ENCODE measurements at regions not wholly inside any gene's neighbourhood (a gene's known extent, or its start where the extent isn't known, plus 50 kb on each side); places are given as distances from the start of the nearest gene placed in this dataset.

DNA sequence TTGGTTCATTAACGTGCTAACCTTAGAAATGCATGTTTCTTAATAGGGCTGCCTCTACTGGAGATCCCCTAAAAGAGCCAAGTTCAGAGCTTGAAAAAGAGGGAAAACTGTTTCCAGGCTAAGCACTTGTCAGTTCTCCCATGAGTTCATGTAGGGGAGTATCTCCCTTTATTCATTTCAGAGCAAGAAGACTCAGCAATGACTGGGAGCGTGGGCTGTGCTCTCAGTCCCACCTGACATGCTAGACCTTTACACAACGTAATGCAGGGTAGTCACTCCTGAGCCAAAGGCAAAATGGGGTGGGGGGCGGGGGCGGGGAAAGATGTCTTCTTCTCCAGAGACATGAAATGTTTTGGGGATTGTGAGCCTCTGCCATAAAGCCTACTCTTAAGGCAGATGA, 420.1 kb upstream of the MCTP2 start:
- Histone ChIP-seq H3K27me3 (no peaks in the 10 kb centered on the region), H3K4me3 (no peak overlapping the region), H3K36me3 (no peaks in the 10 kb centered on the region), H3K9me3 (no peaks in the 10 kb centered on the region), H3K27ac (no peak overlapping the region), H3K4me1 (no peaks in the 10 kb centered on the region)
- TF ChIP-seq, protein P1, sequence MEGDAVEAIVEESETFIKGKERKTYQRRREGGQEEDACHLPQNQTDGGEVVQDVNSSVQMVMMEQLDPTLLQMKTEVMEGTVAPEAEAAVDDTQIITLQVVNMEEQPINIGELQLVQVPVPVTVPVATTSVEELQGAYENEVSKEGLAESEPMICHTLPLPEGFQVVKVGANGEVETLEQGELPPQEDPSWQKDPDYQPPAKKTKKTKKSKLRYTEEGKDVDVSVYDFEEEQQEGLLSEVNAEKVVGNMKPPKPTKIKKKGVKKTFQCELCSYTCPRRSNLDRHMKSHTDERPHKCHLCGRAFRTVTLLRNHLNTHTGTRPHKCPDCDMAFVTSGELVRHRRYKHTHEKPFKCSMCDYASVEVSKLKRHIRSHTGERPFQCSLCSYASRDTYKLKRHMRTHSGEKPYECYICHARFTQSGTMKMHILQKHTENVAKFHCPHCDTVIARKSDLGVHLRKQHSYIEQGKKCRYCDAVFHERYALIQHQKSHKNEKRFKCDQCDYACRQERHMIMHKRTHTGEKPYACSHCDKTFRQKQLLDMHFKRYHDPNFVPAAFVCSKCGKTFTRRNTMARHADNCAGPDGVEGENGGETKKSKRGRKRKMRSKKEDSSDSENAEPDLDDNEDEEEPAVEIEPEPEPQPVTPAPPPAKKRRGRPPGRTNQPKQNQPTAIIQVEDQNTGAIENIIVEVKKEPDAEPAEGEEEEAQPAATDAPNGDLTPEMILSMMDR (IDR thresholded peaks at IDR 0.05) = no peak
- TF ChIP-seq POLR2A (IDR thresholded peaks at IDR 0.05) = no peak
- TF ChIP-seq POLR2AphosphoS5 (IDR thresholded peaks at IDR 0.05) = no peak
- no peak for TF ChIP-seq EP300 (IDR thresholded peaks at IDR 0.05; ENCODE audit: low read depth)
- in situ Hi-C loops (cut with MboI; ENCODE audit: low pct_ligation_motif_present in 1 of 4, low pct_unique_long_range_greater_than_20kb in 1 of 4, low sequenced_read_pairs in 3 of 4) (no loop called here), intact Hi-C loops (cut with DNase I; ENCODE audit: low total_unique reads) (no loop called here)
- WGBS, 2 donors (ENCODE audit: low coverage in 1 of 2) = 60 to 79% methylated on average over 1 to 3 of the region's 5 CpGs
- no peak for DNase-seq

DNA sequence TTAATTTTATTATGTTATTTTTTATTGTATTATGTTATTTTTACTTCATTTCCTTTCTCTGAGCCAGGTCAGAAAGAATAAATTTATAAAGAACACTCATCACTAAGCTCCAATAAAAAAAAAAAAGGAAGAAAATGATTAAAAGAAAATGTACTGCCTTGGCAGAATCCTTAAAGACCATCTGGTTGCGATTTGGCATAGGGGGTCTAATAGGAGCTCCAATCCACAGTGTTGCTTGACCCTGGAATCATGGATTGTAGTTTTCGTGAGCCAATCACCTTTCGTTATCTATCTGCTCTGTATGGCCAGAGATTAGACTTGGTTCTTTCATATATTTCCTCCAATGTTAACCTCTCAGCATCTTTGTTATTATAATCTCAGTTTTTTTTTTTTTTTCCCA, 421.8 kb upstream of the MCTP2 start:
- no peak overlapping the region for H3K27ac ChIP-seq
- no peaks in the 10 kb centered on the region for H3K9me3 ChIP-seq
- no peak overlapping the region for H3K4me3 ChIP-seq
- TF ChIP-seq POLR2AphosphoS5 (IDR thresholded peaks at IDR 0.05) (no peak), POLR2A (IDR thresholded peaks at IDR 0.05) (no peak), EP300 (IDR thresholded peaks at IDR 0.05; ENCODE audit: low read depth) (no peak)
- TF ChIP-seq, protein P1 (IDR thresholded peaks at IDR 0.05) = no peak
- WGBS, 2 donors (ENCODE audit: low coverage in 1 of 2) = 54 to 81% methylated on average over 3 of the region's 3 CpGs
- in situ Hi-C loops (cut with MboI; ENCODE audit: low pct_ligation_motif_present in 1 of 4, low pct_unique_long_range_greater_than_20kb in 1 of 4, low sequenced_read_pairs in 3 of 4) (no loop called here), intact Hi-C loops (cut with DNase I; ENCODE audit: low total_unique reads) (no loop called here)
- H3K4me1 ChIP-seq = no peaks in the 10 kb centered on the region
- DNase-seq = no peak
- H3K27me3 ChIP-seq = no peaks in the 10 kb centered on the region
- no peaks in the 10 kb centered on the region for H3K36me3 ChIP-seq

DNA sequence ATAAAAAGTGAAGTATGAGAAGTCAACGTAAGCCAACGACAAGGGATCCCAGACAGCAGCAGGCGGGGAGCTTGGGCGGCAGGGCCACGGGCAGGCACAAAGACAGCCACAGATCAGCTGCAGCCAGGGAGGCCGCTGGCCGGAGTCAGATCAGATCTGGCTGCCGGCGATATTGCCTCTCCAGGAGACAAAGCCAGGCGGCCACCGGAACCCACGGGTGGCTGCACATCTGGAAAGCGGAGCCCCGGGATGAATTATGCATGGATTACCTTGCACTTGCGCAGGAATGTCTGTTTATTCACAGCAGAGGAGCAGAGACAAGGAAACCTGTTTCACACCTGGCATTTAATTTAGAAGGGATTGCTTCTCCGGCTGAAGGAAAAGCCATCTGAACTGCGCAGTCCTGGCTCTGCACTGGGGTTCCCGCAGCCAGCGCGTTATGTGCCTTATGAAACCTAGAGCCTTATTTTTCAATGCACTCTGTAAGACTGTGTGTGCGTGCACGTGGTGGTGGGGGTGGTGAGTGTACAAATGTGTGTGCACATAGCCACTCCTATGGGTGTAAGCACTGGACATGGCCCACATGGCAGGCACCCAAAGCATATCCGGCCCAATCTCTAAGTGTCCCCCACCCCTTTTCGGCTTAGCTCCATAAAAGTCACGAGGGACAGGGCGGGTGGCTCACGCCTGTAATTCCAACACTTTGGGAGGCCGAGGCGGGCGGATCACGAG, 427.8 kb upstream of the MCTP2 start:
- no peak for DNase-seq
- Histone ChIP-seq H3K9me3 (no peaks in the 10 kb centered on the region), H3K27ac (no peak overlapping the region), H3K27me3 (no peaks in the 10 kb centered on the region), H3K36me3 (no peaks in the 10 kb centered on the region), H3K4me1 (no peaks in the 10 kb centered on the region), H3K4me3 (no peak overlapping the region)
- intact Hi-C loops (cut with DNase I; ENCODE audit: low total_unique reads) (no loop called here), in situ Hi-C loops (cut with MboI; ENCODE audit: low pct_ligation_motif_present in 1 of 4, low pct_unique_long_range_greater_than_20kb in 1 of 4, low sequenced_read_pairs in 3 of 4) (no loop called here)
- 79% methylated on average over 31 of the region's 31 CpGs; no CpG with 5 or more reads in 1 of the 2 donors for WGBS, 2 donors (ENCODE audit: low coverage in 1 of 2)
- TF ChIP-seq POLR2AphosphoS5 (IDR thresholded peaks at IDR 0.05) (no peak), POLR2A (IDR thresholded peaks at IDR 0.05) (no peak), EP300 (IDR thresholded peaks at IDR 0.05; ENCODE audit: low read depth) (no peak)
- TF ChIP-seq, protein P1 (IDR thresholded peaks at IDR 0.05) = no peak

GRCh38 chr15:93801206-93801605, 430.2 kb upstream of the MCTP2 start:
- intact Hi-C loops (cut with DNase I; ENCODE audit: low total_unique reads) = no loop called here
- DNase-seq = no peak

More at GRCh38 chr15:93801206-93801605, 430.2 kb upstream of the MCTP2 start:
- TF ChIP-seq POLR2A (IDR thresholded peaks at IDR 0.05) (no peak), POLR2AphosphoS5 (IDR thresholded peaks at IDR 0.05) (no peak), EP300 (IDR thresholded peaks at IDR 0.05; ENCODE audit: low read depth) (no peak)
- TF ChIP-seq, protein P1 (IDR thresholded peaks at IDR 0.05) = no peak
- Histone ChIP-seq H3K36me3 (no peaks in the 10 kb centered on the region), H3K4me3 (no peak overlapping the region), H3K4me1 (no peaks in the 10 kb centered on the region), H3K27me3 (no peaks in the 10 kb centered on the region), H3K27ac (no peak overlapping the region), H3K9me3 (no peaks in the 10 kb centered on the region)
- in situ Hi-C loops (cut with MboI; ENCODE audit: low pct_ligation_motif_present in 1 of 4, low pct_unique_long_range_greater_than_20kb in 1 of 4, low sequenced_read_pairs in 3 of 4) = no loop called here
